Heart right ventricle (tissue), 16 donors: ENCODE measurements at regions not wholly inside any gene's neighbourhood (a gene's known extent, or its start where the extent isn't known, plus 50 kb on each side); places are given as distances from the start of the nearest gene placed in this dataset.

ENCODE experiments used
- ATAC-seq, 8 donors: fragments of 200-7000 bp; cut with Tn5 transposase; one replicate each; pipeline ENCODE4 v1.9.1; 2020; ENCODE audit warnings: mild to moderate bottlenecking in 8 of 8, moderate library complexity in 8 of 8, moderate number of reproducible peaks in 1 of 8
- DNase-seq, 2 donors: peaks; one replicate each; pipeline ENCODE4 v3.0.0-alpha.2; 2020
- H3K27ac ChIP-seq, 10 donors: fragments of 200-600 bp; sonication (generic) in 2 of 10; one replicate each; pipeline versions ENCODE4 v1.5.0 to v1.8.0; 2020 to 2022; ENCODE audit warnings: mild to moderate bottlenecking in 3 of 10
- H3K27me3 ChIP-seq, 7 donors: fragments of 200-600 bp; one replicate each; pipeline ENCODE4 v1.8.0; 2021 to 2022; ENCODE audit warnings: mild to moderate bottlenecking in 2 of 7
- H3K36me3 ChIP-seq, 9 donors: fragments of 200-600 bp; sonication (generic) in 1 of 9; one replicate each; pipeline versions ENCODE4 v1.5.0 to v1.8.0; 2020 to 2022; ENCODE audit warnings: mild to moderate bottlenecking in 2 of 9
- H3K4me1 ChIP-seq, 9 donors: fragments of 200-600 bp; sonication (generic) in 1 of 9; one replicate each; pipeline versions ENCODE4 v1.5.0 to v1.8.0; 2020 to 2022; ENCODE audit warnings: mild to moderate bottlenecking in 4 of 9
- H3K4me3 ChIP-seq, 10 donors: fragments of 200-600 bp; sonication (generic) in 2 of 10; one replicate each; pipeline versions ENCODE4 v1.5.0 to v1.8.0; 2020 to 2022; ENCODE audit warnings: mild to moderate bottlenecking in 7 of 10, moderate library complexity in 2 of 10
- H3K9me3 ChIP-seq, 11 donors: fragments of 200-600 bp in 10 of 11; sonication (generic) in 2 of 11; one replicate each; pipeline versions ENCODE4 v1.5.0 to v1.8.0; 2013 to 2022; ENCODE audit warnings: mild to moderate bottlenecking in 2 of 11, control low read depth in 1 of 11, moderate library complexity in 1 of 11
- WGBS, 2 donors: extraction: QIAGEN DNeasy Blood & Tissue Kit; methylation state at CpG; one replicate each; pipeline ENCODE4 v1.1.7; 2013; ENCODE audit warnings: inconsistent platforms in 1 of 2; 5-methylcytosine and 5-hydroxymethylcytosine counted together
- intact Hi-C, 10 donors: fragments of 100-400 bp; cut with DNase I; formaldehyde crosslinking; loops; one replicate each; pipeline versions ENCODE4 v1.11.1 to v1.14.2; 2022
- TF ChIP-seq, protein P1 (sequence below), 9 donors: fragments of 200-600 bp; sonication (generic) in 2 of 9; IDR thresholded peaks; one replicate each; pipeline versions ENCODE4 v1.5.0 to v1.8.0; 2021 to 2022; ENCODE audit warnings: antibody characterized with exemption in 9 of 9, mild to moderate bottlenecking in 5 of 9, moderate library complexity in 1 of 9
- donor health status: Arrhythmogenic right ventricular cardiomyopathy.
- donor health status: ischemic (EF 13 %, LVEDD 7.1; RV severe dilation, severe dysfunction).
- donor health status: healthy with polysubstance abuse.
- donor health status: DM: no; HTN: yes; CAD: no.
- donor health status: DM: no; HTN: no; CAD: no.
- donor health status: ischemic (EF 25% LVEDD 6.9; RV normal size, moderate dysfunction).
- donor health status: ischemic (EF 25% LVEDD 5.7; RV mildly dilated, moderate dysfunction).
- donor health status: healthy.
- donor health status: DM: yes; HTN: yes; CAD: no.
- donor health status: Ischemic cardiomyopathy.
- donor health status: ischemic (EF 35%, LVEDD 5.7; RV mildly dilated, moderate dysfunction).
- donor health status: nonischemic (EF 11% LVEDD 7.7; RV severe dilation, severe dysfunction).
- donor health status: DM: yes; HTN: yes; CAD: no.
- donor health status: PGD.
- donor health status: ischemic (EF 29% LVEDD 5.4; RV normal size, mild dysfunction).
- donor health status: nonischemic (EF 23%, LVEDD 6.1; RV moderate dilation, normal function).

DNA sequence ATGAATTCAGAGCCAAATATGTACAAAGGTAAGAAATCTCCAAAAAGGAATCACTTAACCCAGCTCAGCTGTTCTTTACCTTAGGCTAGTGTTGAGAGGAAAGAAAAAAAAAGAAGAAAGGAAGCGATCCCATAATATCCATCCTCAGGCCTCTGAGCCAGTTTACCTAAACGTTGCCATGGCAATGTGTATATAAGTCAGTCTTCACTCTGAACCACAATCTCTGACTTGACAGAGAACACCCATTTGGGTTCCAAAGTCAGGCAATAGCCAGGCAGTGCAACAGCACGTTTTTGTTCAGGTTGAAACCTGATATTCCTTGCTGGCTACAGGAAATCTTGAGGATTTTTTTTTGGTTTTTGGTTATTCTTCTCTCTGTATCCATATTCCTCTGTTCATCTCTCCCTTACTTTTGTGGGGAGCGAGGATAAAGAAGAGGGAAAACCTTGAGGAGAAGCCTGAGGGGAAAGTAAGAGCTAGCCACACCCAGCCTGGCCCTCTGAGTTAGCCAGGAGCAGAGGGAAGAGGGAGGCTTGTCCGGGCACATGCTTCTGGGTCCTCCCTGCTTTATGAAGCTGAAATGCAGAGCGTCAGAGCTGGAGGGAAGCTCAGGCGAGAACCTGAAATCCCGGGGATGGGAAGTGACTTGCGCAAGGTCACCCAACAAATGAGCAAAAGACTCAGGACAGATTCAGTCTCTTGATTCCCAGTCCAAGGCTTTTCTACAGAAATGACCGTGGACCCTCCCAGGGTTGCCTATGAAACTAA, 152.7 kb downstream of the SOX9 start:
- Histone ChIP-seq H3K36me3 (no peaks in the 10 kb centered on the region), H3K4me1 (peaks cover 0 to 10% (median 0%) of the 10 kb centered on the region in 9 donors), H3K27ac (no peak overlapping the region), H3K4me3 (no peak overlapping the region), H3K9me3 (no peaks in the 10 kb centered on the region), H3K27me3 (peaks cover 0 to 8% (median 0%) of the 10 kb centered on the region in 7 donors)
- TF ChIP-seq, protein P1, sequence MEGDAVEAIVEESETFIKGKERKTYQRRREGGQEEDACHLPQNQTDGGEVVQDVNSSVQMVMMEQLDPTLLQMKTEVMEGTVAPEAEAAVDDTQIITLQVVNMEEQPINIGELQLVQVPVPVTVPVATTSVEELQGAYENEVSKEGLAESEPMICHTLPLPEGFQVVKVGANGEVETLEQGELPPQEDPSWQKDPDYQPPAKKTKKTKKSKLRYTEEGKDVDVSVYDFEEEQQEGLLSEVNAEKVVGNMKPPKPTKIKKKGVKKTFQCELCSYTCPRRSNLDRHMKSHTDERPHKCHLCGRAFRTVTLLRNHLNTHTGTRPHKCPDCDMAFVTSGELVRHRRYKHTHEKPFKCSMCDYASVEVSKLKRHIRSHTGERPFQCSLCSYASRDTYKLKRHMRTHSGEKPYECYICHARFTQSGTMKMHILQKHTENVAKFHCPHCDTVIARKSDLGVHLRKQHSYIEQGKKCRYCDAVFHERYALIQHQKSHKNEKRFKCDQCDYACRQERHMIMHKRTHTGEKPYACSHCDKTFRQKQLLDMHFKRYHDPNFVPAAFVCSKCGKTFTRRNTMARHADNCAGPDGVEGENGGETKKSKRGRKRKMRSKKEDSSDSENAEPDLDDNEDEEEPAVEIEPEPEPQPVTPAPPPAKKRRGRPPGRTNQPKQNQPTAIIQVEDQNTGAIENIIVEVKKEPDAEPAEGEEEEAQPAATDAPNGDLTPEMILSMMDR (IDR thresholded peaks at IDR 0.05): no peak
- intact Hi-C loops: no loop called here
- DNase-seq (no peak), ATAC-seq (no peak)
- WGBS, 2 donors: 67 to 69% methylated on average over 10 of the region's 10 CpGs

DNA sequence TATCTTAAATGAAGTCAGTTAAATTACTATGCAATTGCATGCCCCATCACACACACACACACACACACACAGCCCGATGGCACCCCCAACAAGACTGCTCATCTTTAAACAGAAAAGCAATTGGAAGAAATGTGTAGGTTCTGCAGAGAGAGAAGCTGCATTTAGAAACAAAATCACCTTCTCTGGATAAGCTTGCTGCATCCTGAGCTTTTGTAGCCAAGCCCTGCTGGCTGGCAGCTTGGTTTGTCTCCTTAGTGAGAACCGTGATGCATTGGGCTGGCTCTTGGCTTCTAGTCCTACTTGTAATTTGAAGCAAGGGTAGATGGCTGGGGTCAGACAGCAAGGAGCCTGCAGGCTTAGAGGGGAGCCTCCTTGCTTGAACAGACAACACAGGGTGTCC, 153.8 kb downstream of the SOX9 start:
- H3K4me1 ChIP-seq: peaks cover 0 to 10% (median 0%) of the 10 kb centered on the region in 9 donors
- H3K27me3 ChIP-seq: peaks cover 0 to 8% (median 0%) of the 10 kb centered on the region in 7 donors
- no peak overlapping the region for H3K4me3 ChIP-seq
- no peaks in the 10 kb centered on the region for H3K36me3 ChIP-seq
- intact Hi-C loops: no loop called here
- no peaks in the 10 kb centered on the region for H3K9me3 ChIP-seq
- no peak overlapping the region for H3K27ac ChIP-seq
- DNase-seq (no peak), ATAC-seq (no peak)
- WGBS, 2 donors: 80 to 81% methylated on average over 2 of the region's 2 CpGs
- TF ChIP-seq, protein P1 (IDR thresholded peaks at IDR 0.05): no peak

DNA sequence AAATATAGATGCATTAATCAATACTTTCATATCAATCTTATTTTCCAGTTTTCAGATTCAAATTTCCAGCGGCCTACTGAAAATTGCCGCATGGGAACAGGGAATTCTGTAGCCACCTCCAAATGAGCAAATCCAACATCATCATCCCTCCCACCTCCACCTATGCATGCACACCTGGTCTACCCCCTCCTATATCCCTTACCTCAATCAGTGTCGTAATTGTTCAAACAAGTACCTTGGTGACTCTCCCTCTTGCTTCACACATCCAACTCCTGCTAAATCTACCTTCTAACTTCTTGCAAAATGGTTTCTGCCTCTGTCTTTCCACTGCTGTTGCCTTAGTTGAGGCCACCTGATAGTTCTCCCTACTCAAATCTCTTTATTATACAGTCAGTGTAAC, 160.1 kb downstream of the SOX9 start:
- ATAC-seq: no peak
- Histone ChIP-seq H3K27ac (no peak overlapping the region), H3K4me1 (no peaks in the 10 kb centered on the region), H3K4me3 (no peak overlapping the region), H3K27me3 (peaks cover 0 to 5% (median 0%) of the 10 kb centered on the region in 7 donors), H3K36me3 (no peaks in the 10 kb centered on the region), H3K9me3 (no peaks in the 10 kb centered on the region)
- TF ChIP-seq, protein P1 (IDR thresholded peaks at IDR 0.05): no peak
- 93 to 95% methylated on average over 3 of the region's 3 CpGs for WGBS, 2 donors
- no peak for DNase-seq
- intact Hi-C loops: no loop called here

DNA sequence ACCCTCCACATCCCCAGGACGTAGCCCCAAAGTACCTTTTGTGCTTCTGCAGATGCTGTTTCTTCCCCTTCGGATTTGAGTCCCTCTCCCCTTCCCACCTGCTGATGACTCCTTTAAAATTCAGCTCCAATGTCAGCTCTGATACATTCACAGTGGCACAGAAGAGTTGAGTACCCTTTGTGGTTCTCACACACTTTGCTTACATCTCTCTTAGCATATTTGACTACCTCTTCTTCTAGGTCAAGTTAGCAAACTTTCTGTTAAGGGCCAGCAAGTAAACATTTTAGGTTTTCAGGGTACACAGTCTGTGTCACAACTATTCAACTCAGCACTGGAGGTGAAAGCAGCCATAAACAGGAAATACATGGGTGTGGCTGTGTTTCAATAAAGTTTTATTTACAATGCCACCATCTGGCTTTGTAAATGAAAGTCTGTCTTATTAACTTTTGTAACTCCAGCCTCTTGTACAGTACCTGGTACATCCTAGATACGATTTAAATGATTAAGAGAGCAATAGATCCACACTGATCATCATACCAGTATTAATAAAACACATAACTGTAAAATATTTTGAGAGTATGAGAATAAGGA, 161.7 kb downstream of the SOX9 start:
- 70 to 77% methylated on average over 3 of the region's 3 CpGs for WGBS, 2 donors

More for the DNA sequence above, 161.7 kb downstream of the SOX9 start:
- no peak overlapping the region for H3K27ac ChIP-seq
- ATAC-seq: no peak
- TF ChIP-seq, protein P1 (IDR thresholded peaks at IDR 0.05): no peak
- intact Hi-C loops: no loop called here
- no peaks in the 10 kb centered on the region for H3K9me3 ChIP-seq
- no peaks in the 10 kb centered on the region for H3K4me1 ChIP-seq
- H3K36me3 ChIP-seq: no peaks in the 10 kb centered on the region
- H3K27me3 ChIP-seq: peaks cover 0 to 5% (median 0%) of the 10 kb centered on the region in 7 donors
- no peak overlapping the region for H3K4me3 ChIP-seq
- DNase-seq: no peak
